ENCODE measurements at regions not wholly inside any gene's neighbourhood (a gene's known extent, or its start where the extent isn't known, plus 50 kb on each side); places are given as distances from the start of the nearest gene placed in this dataset.

- DNase-seq (ENCODE audit: low read depth, low spot score) (no peak), FAIRE-seq (no peak)
- dilution Hi-C loops (cut with MboI; ENCODE audit: extremely low pct_ligation_motif_present, low sequenced_read_pairs): no loop called here
- Histone ChIP-seq H3K9me1 (ENCODE audit: control insufficient read depth, extremely low read depth, insufficient read depth, low read length) (no peaks in the 10 kb centered on the region), H3K27ac (ENCODE audit: control insufficient read depth, insufficient read depth, low read length) (no peak overlapping the region), H3K4me1 (ENCODE audit: control insufficient read depth, extremely low read depth, insufficient read depth, low read length) (no peaks in the 10 kb centered on the region), H3K4me2 (ENCODE audit: control insufficient read depth, extremely low read depth, insufficient read depth, low read depth, low read length) (no peak overlapping the region), H3K27me3 (ENCODE audit: control insufficient read depth, extremely low read depth, insufficient read depth, low read length) (peaks cover 5% of the 10 kb centered on the region), H3K9me3 (ENCODE audit: control insufficient read depth, low read depth, low read length) (no peaks in the 10 kb centered on the region), H3K79me2 (ENCODE audit: control insufficient read depth, insufficient read depth, low read length) (no peaks in the 10 kb centered on the region), H3K36me3 (ENCODE audit: control insufficient read depth in 2 of 2, extremely low read depth in 1 of 2, insufficient read depth in 2 of 2, low read length in 2 of 2) (no peaks in the 10 kb centered on the region), H3K9ac (ENCODE audit: control insufficient read depth, extremely low read depth, insufficient read depth, low read length) (no peak overlapping the region), H4K20me1 (ENCODE audit: control insufficient read depth, extremely low read depth, insufficient read depth, low read length) (no peaks in the 10 kb centered on the region), H3K4me3 (ENCODE audit: control insufficient read depth in 2 of 3, extremely low read depth in 1 of 3, insufficient read depth in 2 of 3, low read depth in 1 of 3, low read length in 3 of 3) (no peak overlapping the region), H2AFZ (ENCODE audit: control insufficient read depth, low read length) (no peak overlapping the region)
- no peak for TF ChIP-seq CTCF (optimal IDR thresholded peaks at IDR 0.05 in 1 of 3, IDR thresholded peaks at IDR 0.05 in 1 of 3, conservative IDR thresholded peaks at IDR 0.05 in 1 of 3; ENCODE audit: extremely low read depth in 1 of 3, insufficient read depth in 2 of 3, low read length in 3 of 3)
- TF ChIP-seq EZH2 (IDR thresholded peaks at IDR 0.05; ENCODE audit: low read length): no peak
Observed at GRCh38 chr11:92791886-92792285, 177.6 kb upstream of the MTNR1B start.

GRCh38 chr11:92793189-92793588 is 176.3 kb upstream of the MTNR1B start:
- H3K79me2 ChIP-seq (ENCODE audit: control insufficient read depth, insufficient read depth, low read length): no peaks in the 10 kb centered on the region
- no peak overlapping the region for H3K27ac ChIP-seq (ENCODE audit: control insufficient read depth, insufficient read depth, low read length)
- DNase-seq (ENCODE audit: low read depth, low spot score): no peak
- H3K9me1 ChIP-seq (ENCODE audit: control insufficient read depth, extremely low read depth, insufficient read depth, low read length): no peaks in the 10 kb centered on the region
- H3K27me3 ChIP-seq (ENCODE audit: control insufficient read depth, extremely low read depth, insufficient read depth, low read length): peaks cover 5% of the 10 kb centered on the region
- H3K4me3 ChIP-seq (ENCODE audit: control insufficient read depth in 2 of 3, extremely low read depth in 1 of 3, insufficient read depth in 2 of 3, low read depth in 1 of 3, low read length in 3 of 3): no peak overlapping the region
- no peak overlapping the region for H3K9ac ChIP-seq (ENCODE audit: control insufficient read depth, extremely low read depth, insufficient read depth, low read length)
- no peaks in the 10 kb centered on the region for H3K36me3 ChIP-seq (ENCODE audit: control insufficient read depth in 2 of 2, extremely low read depth in 1 of 2, insufficient read depth in 2 of 2, low read length in 2 of 2)
- H4K20me1 ChIP-seq (ENCODE audit: control insufficient read depth, extremely low read depth, insufficient read depth, low read length): no peaks in the 10 kb centered on the region
- H3K9me3 ChIP-seq (ENCODE audit: control insufficient read depth, low read depth, low read length): no peaks in the 10 kb centered on the region
- dilution Hi-C loops (cut with MboI; ENCODE audit: extremely low pct_ligation_motif_present, low sequenced_read_pairs): no loop called here
- FAIRE-seq: no peak
- TF ChIP-seq EZH2 (IDR thresholded peaks at IDR 0.05; ENCODE audit: low read length): no peak
- no peak for TF ChIP-seq CTCF (optimal IDR thresholded peaks at IDR 0.05 in 1 of 3, IDR thresholded peaks at IDR 0.05 in 1 of 3, conservative IDR thresholded peaks at IDR 0.05 in 1 of 3; ENCODE audit: extremely low read depth in 1 of 3, insufficient read depth in 2 of 3, low read length in 3 of 3)
- no peaks in the 10 kb centered on the region for H3K4me1 ChIP-seq (ENCODE audit: control insufficient read depth, extremely low read depth, insufficient read depth, low read length)
- no peak overlapping the region for H2AFZ ChIP-seq (ENCODE audit: control insufficient read depth, low read length)
- no peak overlapping the region for H3K4me2 ChIP-seq (ENCODE audit: control insufficient read depth, extremely low read depth, insufficient read depth, low read depth, low read length)

All from keratinocyte (primary cell).